GM23338 (cell line): ENCODE measurements at regions not wholly inside any gene's neighbourhood (a gene's known extent, or its start where the extent isn't known, plus 50 kb on each side); places are given as distances from the start of the nearest gene placed in this dataset.

Source experiments
- CREB1 ChIP-seq: fragments of 250-450 bp; sonication (Bioruptor Pico); IDR thresholded peaks from 2 replicates; pipeline ENCODE4 v1.5.0; 2020; ENCODE audit warnings: low read depth, mild to moderate bottlenecking, moderate library complexity
- EZH2 ChIP-seq: fragments of 200-600 bp; sonication (generic); IDR thresholded peaks from one replicate; pipeline ENCODE4 v1.8.0; 2017; ENCODE audit warnings: antibody characterized with exemption, mild to moderate bottlenecking, low read depth; ENCODE audit not compliant: unreplicated experiment
- EZH2phosphoT487 ChIP-seq: fragments of 200-600 bp; sonication (generic); IDR thresholded peaks from one replicate; pipeline ENCODE4 v1.8.1; 2018; ENCODE audit warnings: antibody characterized with exemption; ENCODE audit not compliant: unreplicated experiment
- JUNB ChIP-seq: IDR thresholded peaks from one replicate; pipeline ENCODE4 v1.6.1; 2016; ENCODE audit warnings: antibody characterized with exemption; ENCODE audit not compliant: unreplicated experiment
- NANOG ChIP-seq: IDR thresholded peaks from 2 replicates; pipeline ENCODE4 v1.6.1; 2016; ENCODE audit warnings: antibody characterized with exemption, borderline replicate concordance
- POLR2AphosphoS5 ChIP-seq: IDR thresholded peaks from 2 replicates; pipeline ENCODE4 v1.6.1; 2016; ENCODE audit warnings: antibody characterized with exemption, low read depth
- ZNF331 ChIP-seq: fragments of 250-450 bp; sonication (Bioruptor Pico); IDR thresholded peaks from 2 replicates; pipeline ENCODE4 v1.5.0; 2020; ENCODE audit warnings: low read depth, mild to moderate bottlenecking, moderate library complexity
- TF ChIP-seq, protein P1 (sequence below), 2 experiments: fragments of 200-600 bp in 1 of 2; sonication (generic) in 1 of 2; conservative IDR thresholded peaks; 2 replicates each; pipeline versions ENCODE4 v1.5.1 to v1.6.1; 2016 to 2017; ENCODE audit warnings: antibody characterized with exemption in 2 of 2, low read depth in 2 of 2, mild to moderate bottlenecking in 2 of 2, moderate library complexity in 1 of 2
- TF ChIP-seq, protein P2 (sequence below): IDR thresholded peaks from one replicate; pipeline ENCODE4 v1.6.1; 2018; ENCODE audit warnings: antibody characterized with exemption; ENCODE audit not compliant: unreplicated experiment
- TF ChIP-seq, protein P3 (sequence below): IDR thresholded peaks from 2 replicates; pipeline ENCODE4 v1.6.1; 2016; ENCODE audit warnings: antibody characterized with exemption

DNA sequence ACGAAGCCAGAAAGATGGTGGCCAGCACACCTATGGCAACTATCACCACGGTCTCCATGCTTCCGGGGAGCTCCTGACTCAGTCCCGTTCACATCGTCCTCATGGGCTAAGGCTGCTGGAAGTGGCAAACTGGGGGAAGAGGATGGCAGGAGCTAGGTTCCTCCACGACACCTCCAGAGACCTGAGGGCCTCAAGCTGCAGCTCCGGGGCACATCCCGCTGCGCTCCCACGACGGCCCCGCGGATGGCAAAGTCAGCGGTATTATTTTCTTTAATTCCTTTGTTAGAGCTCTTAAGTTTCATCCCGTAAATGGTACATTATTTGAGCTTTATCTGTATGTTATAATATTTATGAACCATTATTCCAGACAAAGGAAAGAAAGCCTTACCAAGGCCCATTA lies 190.5 kb downstream of the DACT1 start:
- TF ChIP-seq, protein P1, sequence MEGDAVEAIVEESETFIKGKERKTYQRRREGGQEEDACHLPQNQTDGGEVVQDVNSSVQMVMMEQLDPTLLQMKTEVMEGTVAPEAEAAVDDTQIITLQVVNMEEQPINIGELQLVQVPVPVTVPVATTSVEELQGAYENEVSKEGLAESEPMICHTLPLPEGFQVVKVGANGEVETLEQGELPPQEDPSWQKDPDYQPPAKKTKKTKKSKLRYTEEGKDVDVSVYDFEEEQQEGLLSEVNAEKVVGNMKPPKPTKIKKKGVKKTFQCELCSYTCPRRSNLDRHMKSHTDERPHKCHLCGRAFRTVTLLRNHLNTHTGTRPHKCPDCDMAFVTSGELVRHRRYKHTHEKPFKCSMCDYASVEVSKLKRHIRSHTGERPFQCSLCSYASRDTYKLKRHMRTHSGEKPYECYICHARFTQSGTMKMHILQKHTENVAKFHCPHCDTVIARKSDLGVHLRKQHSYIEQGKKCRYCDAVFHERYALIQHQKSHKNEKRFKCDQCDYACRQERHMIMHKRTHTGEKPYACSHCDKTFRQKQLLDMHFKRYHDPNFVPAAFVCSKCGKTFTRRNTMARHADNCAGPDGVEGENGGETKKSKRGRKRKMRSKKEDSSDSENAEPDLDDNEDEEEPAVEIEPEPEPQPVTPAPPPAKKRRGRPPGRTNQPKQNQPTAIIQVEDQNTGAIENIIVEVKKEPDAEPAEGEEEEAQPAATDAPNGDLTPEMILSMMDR (conservative IDR thresholded peaks at IDR 0.05; ENCODE audit: low read depth in 2 of 2) = no peak
- TF ChIP-seq, protein P2, sequence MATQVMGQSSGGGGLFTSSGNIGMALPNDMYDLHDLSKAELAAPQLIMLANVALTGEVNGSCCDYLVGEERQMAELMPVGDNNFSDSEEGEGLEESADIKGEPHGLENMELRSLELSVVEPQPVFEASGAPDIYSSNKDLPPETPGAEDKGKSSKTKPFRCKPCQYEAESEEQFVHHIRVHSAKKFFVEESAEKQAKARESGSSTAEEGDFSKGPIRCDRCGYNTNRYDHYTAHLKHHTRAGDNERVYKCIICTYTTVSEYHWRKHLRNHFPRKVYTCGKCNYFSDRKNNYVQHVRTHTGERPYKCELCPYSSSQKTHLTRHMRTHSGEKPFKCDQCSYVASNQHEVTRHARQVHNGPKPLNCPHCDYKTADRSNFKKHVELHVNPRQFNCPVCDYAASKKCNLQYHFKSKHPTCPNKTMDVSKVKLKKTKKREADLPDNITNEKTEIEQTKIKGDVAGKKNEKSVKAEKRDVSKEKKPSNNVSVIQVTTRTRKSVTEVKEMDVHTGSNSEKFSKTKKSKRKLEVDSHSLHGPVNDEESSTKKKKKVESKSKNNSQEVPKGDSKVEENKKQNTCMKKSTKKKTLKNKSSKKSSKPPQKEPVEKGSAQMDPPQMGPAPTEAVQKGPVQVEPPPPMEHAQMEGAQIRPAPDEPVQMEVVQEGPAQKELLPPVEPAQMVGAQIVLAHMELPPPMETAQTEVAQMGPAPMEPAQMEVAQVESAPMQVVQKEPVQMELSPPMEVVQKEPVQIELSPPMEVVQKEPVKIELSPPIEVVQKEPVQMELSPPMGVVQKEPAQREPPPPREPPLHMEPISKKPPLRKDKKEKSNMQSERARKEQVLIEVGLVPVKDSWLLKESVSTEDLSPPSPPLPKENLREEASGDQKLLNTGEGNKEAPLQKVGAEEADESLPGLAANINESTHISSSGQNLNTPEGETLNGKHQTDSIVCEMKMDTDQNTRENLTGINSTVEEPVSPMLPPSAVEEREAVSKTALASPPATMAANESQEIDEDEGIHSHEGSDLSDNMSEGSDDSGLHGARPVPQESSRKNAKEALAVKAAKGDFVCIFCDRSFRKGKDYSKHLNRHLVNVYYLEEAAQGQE = no peak
- TF ChIP-seq POLR2AphosphoS5 = no peak
- no peak for TF ChIP-seq EZH2
- no peak for TF ChIP-seq CREB1 (CRISPR knock-in tag)
- TF ChIP-seq EZH2phosphoT487 = no peak
- TF ChIP-seq ZNF331 (CRISPR knock-in tag) = no peak
- no peak for TF ChIP-seq NANOG
- no peak for TF ChIP-seq JUNB
- TF ChIP-seq, protein P3, sequence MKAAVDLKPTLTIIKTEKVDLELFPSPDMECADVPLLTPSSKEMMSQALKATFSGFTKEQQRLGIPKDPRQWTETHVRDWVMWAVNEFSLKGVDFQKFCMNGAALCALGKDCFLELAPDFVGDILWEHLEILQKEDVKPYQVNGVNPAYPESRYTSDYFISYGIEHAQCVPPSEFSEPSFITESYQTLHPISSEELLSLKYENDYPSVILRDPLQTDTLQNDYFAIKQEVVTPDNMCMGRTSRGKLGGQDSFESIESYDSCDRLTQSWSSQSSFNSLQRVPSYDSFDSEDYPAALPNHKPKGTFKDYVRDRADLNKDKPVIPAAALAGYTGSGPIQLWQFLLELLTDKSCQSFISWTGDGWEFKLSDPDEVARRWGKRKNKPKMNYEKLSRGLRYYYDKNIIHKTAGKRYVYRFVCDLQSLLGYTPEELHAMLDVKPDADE = no peak
